Glomerular endothelial cell (primary cell): ENCODE measurements at regions not wholly inside any gene's neighbourhood (a gene's known extent, or its start where the extent isn't known, plus 50 kb on each side); places are given as distances from the start of the nearest gene placed in this dataset.
"Not testable (repeated sequence)": the region's sequence is repeated elsewhere in the genome, so short reads cannot be mapped to it uniquely, and the experiment has no call there.

Source experiments
- DNase-seq: peaks from one replicate; pipeline ENCODE4 v3.0.0-alpha.2; 2011; ENCODE audit warnings: low read depth, low spot score; ENCODE audit errors: extremely low read depth

- DNase-seq, result no peak
These were observed 153.3 kb upstream of the SLC44A1 start for GRCh38 chr9:105091004-105091640.

GRCh38 chr9:105093685-105094084 is 150.8 kb upstream of the SLC44A1 start:
- no peak for DNase-seq

GRCh38 chr9:105098370-105098769 is 146.1 kb upstream of the SLC44A1 start:
- DNase-seq, result no peak

- DNase-seq, result no peak
These were observed 140.7 kb upstream of the SLC44A1 start for GRCh38 chr9:105103776-105104175.

GRCh38 chr9:105114318-105114717 is 130.1 kb upstream of the SLC44A1 start:
- DNase-seq, result no peak

- no peak for DNase-seq
These were observed 129.3 kb upstream of the SLC44A1 start for GRCh38 chr9:105114964-105115728.

GRCh38 chr9:105116052-105116868 is 128.2 kb upstream of the SLC44A1 start:
- no peak for DNase-seq

- DNase-seq, result no peak
These were observed 127.2 kb upstream of the SLC44A1 start for GRCh38 chr9:105117234-105117633.

- no peak for DNase-seq
These were observed 125.8 kb upstream of the SLC44A1 start for GRCh38 chr9:105118636-105119035.

GRCh38 chr9:105119156-105119555 is 125.3 kb upstream of the SLC44A1 start:
- DNase-seq, result no peak

- DNase-seq, result no peak
These were observed 122.5 kb upstream of the SLC44A1 start for GRCh38 chr9:105121861-105122430.

GRCh38 chr9:105124598-105124997 is 119.9 kb upstream of the SLC44A1 start:
- DNase-seq, result not testable (repeated sequence)

- DNase-seq, result no peak
These were observed 118.2 kb upstream of the SLC44A1 start for GRCh38 chr9:105126226-105126625.

GRCh38 chr9:105127863-105128220 is 116.6 kb upstream of the SLC44A1 start:
- peak; percentile 74 for DNase-seq

- no peak for DNase-seq
These were observed 115.4 kb upstream of the SLC44A1 start for GRCh38 chr9:105128908-105129600.

- no peak for DNase-seq
These were observed 114.7 kb upstream of the SLC44A1 start for GRCh38 chr9:105129731-105130130.

- no peak for DNase-seq
These were observed 112.5 kb upstream of the SLC44A1 start for GRCh38 chr9:105131981-105132380.

- no peak for DNase-seq
These were observed 111.8 kb upstream of the SLC44A1 start for GRCh38 chr9:105132606-105133005.

GRCh38 chr9:105138306-105138801 is 106.1 kb upstream of the SLC44A1 start:
- no peak for DNase-seq

- no peak for DNase-seq
These were observed 103.1 kb upstream of the SLC44A1 start for GRCh38 chr9:105141146-105141975.
